ENCODE measurements at regions not wholly inside any gene's neighbourhood (a gene's known extent, or its start where the extent isn't known, plus 50 kb on each side); places are given as distances from the start of the nearest gene placed in this dataset.

GRCh38 chr1:162918151-162918754 lies 57.3 kb upstream of the CCDC190 start:
- DNase-seq: no peak

- no peak for DNase-seq
Observed at GRCh38 chr1:162916821-162917613, 56.0 kb upstream of the CCDC190 start.

- no peak for DNase-seq
Observed at GRCh38 chr1:162916407-162916806, 55.4 kb upstream of the CCDC190 start.

GRCh38 chr1:162914601-162915000 lies 53.6 kb upstream of the CCDC190 start:
- no peak for DNase-seq

- DNase-seq: no peak
Observed at GRCh38 chr1:162913345-162913744, 52.4 kb upstream of the CCDC190 start.

- no peak for DNase-seq
Observed at GRCh38 chr1:162912061-162912667, 51.2 kb upstream of the CCDC190 start.

All from DMS79 (cell line).